ENCODE measurements at regions not wholly inside any gene's neighbourhood (a gene's known extent, or its start where the extent isn't known, plus 50 kb on each side); places are given as distances from the start of the nearest gene placed in this dataset.
"Not testable (repeated sequence)": the region's sequence is repeated elsewhere in the genome, so short reads cannot be mapped to it uniquely, and the experiment has no call there.

GRCh38 chr2:192535956-192536921 is 341.5 kb upstream of the TMEFF2 start:
- no peak for DNase-seq (ENCODE audit: low read depth)

GRCh38 chr2:192534072-192534471 is 339.3 kb upstream of the TMEFF2 start:
- DNase-seq (ENCODE audit: low read depth) = no peak
- H3K4me3 ChIP-seq (ENCODE audit: low read depth, low read length) = no peak overlapping the region
- TF ChIP-seq CTCF (conservative IDR thresholded peaks at IDR 0.05; ENCODE audit: low read depth, low read length) = no peak

More at GRCh38 chr2:192535956-192536921, 341.5 kb upstream of the TMEFF2 start:
- no peak overlapping the region for H3K4me3 ChIP-seq (ENCODE audit: low read depth, low read length)
- TF ChIP-seq CTCF (conservative IDR thresholded peaks at IDR 0.05; ENCODE audit: low read depth, low read length) = no peak

- H3K4me3 ChIP-seq (ENCODE audit: low read depth, low read length); DNase-seq (ENCODE audit: low read depth): not testable (repeated sequence)
These were observed 330.0 kb upstream of the TMEFF2 start for GRCh38 chr2:192524642-192525251.

GRCh38 chr2:192524214-192524613 is 329.5 kb upstream of the TMEFF2 start:
- DNase-seq (ENCODE audit: low read depth); H3K4me3 ChIP-seq (ENCODE audit: low read depth, low read length): not testable (repeated sequence)

- TF ChIP-seq CTCF (conservative IDR thresholded peaks at IDR 0.05; ENCODE audit: low read depth, low read length) = no peak
- DNase-seq (ENCODE audit: low read depth) = no peak
- H3K4me3 ChIP-seq (ENCODE audit: low read depth, low read length) = no peak overlapping the region
These were observed 321.2 kb upstream of the TMEFF2 start for GRCh38 chr2:192515937-192516336.

- TF ChIP-seq CTCF (conservative IDR thresholded peaks at IDR 0.05; ENCODE audit: low read depth, low read length) = no peak
- no peak for DNase-seq (ENCODE audit: low read depth)
- no peak overlapping the region for H3K4me3 ChIP-seq (ENCODE audit: low read depth, low read length)
These were observed 318.8 kb upstream of the TMEFF2 start for GRCh38 chr2:192513575-192513974.

- not testable (repeated sequence) for H3K4me3 ChIP-seq (ENCODE audit: low read depth, low read length); DNase-seq (ENCODE audit: low read depth)
These were observed 313.2 kb upstream of the TMEFF2 start for GRCh38 chr2:192507836-192508450.

GRCh38 chr2:192500550-192501200 is 305.9 kb upstream of the TMEFF2 start:
- TF ChIP-seq CTCF (conservative IDR thresholded peaks at IDR 0.05; ENCODE audit: low read depth, low read length) = no peak
- H3K4me3 ChIP-seq (ENCODE audit: low read depth, low read length) = no peak overlapping the region
- DNase-seq (ENCODE audit: low read depth) = peak; percentile 89
